HuH-7 (cell line): ENCODE measurements at regions not wholly inside any gene's neighbourhood (a gene's known extent, or its start where the extent isn't known, plus 50 kb on each side); places are given as distances from the start of the nearest gene placed in this dataset.
A peak's percentile ranks its signal among the peaks of the same experiment; 100 is the strongest.
"Not testable (repeated sequence)": the region's sequence is repeated elsewhere in the genome, so short reads cannot be mapped to it uniquely, and the experiment has no call there.

Experiments used
- DNase-seq: peaks from one replicate; pipeline ENCODE4 v3.0.0; 2011; ENCODE audit warnings: low spot score

- not testable (repeated sequence) for DNase-seq
These were observed 1937.1 kb upstream of the DEFB115 start for GRCh38 chr20:29320216-29320949.

GRCh38 chr20:29323631-29324515 lies 1933.6 kb upstream of the DEFB115 start:
- not testable (repeated sequence) for DNase-seq

DNA sequence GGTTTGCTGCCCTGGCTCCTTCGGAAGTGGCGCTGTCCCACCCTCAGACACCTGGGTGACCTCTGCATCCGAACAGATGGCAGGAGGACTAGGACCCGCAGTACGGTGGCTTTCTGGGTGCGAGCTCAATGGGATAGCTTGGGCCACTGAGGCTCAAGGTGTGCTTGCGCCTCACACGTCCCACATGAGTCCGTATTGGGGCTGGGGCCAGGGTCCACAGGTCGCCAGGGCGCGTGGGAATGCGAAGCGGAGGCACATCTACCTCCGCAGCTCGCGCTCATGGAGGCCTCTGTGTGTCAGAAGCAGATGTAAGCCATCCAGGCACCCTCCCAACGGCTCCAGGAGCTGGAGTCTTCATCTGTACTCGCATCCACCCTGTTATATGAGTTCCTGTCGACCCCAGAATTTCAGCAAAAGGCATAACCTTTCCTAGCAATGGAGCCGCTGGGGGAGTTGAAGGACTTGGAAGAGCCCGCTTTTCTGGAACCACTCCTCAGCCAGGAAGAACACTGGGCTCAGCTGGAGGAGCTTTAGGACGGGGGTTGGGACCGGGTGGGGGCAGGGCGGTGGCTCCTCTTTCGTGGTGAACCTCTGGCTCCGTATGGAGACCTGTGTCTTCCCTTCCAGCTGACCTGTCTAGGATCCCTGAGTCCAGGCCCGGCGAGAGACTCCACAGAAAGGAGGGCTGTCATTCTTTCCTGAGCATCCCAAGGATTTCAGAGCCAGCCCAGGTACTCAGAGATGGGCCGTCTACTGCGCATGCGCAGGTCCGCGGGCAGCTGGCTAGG lies 1932.8 kb upstream of the DEFB115 start:
- not testable (repeated sequence) for DNase-seq

- no peak for DNase-seq
These were observed 1932.2 kb upstream of the DEFB115 start for GRCh38 chr20:29325304-29325640.

DNA sequence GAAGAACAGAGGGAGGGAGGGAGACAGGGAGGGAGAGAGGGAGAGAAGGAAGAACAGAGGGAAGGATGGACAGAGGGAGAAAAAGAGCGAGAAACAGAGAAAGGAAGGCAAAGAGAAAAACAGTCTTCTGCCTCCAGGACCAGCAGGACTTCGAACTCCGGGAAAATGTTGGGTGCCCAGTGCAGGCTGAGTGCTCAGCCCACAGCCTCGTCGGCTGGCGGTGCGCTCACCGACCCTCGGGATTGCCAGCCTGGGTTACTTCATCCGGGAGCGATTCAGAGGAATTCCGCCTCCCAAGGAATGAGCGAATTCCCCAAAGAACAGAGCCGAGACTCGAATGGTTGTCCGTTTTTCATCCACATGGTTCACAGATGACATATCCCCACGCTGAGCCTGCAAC lies 1931.7 kb upstream of the DEFB115 start:
- DNase-seq: not testable (repeated sequence)

DNA sequence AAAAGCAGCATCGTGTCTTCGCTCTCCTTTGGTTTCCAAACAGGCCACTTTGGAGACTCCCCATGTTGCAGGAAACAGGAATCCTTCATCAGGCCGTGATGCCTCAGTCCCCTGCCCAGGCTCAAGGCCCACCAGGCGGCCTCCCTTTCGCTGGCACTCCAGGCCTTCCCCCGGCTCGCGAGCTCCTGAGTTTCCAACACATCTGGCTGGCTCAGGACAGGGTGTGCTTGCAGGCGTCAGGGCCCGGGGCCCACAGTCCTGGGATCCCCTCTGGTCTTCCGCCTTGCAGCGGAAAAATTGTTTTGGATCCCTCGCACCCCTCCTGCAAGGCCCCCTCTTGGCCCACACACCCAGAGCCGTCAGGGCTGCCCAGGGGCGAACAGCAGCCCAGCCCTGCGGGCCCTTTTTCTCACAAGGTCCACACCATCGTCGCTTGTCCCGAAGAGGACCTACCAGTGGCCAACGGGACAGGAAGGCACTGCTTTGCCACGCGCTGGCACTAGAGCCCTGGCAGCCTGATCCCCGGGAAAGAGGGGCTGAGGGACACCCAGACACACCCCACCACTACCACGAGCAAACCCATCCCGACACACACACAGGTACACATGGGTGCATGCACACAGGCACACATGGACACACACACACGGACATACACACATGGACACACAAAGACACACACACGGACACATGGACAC lies 1930.9 kb upstream of the DEFB115 start:
- DNase-seq: no peak

DNA sequence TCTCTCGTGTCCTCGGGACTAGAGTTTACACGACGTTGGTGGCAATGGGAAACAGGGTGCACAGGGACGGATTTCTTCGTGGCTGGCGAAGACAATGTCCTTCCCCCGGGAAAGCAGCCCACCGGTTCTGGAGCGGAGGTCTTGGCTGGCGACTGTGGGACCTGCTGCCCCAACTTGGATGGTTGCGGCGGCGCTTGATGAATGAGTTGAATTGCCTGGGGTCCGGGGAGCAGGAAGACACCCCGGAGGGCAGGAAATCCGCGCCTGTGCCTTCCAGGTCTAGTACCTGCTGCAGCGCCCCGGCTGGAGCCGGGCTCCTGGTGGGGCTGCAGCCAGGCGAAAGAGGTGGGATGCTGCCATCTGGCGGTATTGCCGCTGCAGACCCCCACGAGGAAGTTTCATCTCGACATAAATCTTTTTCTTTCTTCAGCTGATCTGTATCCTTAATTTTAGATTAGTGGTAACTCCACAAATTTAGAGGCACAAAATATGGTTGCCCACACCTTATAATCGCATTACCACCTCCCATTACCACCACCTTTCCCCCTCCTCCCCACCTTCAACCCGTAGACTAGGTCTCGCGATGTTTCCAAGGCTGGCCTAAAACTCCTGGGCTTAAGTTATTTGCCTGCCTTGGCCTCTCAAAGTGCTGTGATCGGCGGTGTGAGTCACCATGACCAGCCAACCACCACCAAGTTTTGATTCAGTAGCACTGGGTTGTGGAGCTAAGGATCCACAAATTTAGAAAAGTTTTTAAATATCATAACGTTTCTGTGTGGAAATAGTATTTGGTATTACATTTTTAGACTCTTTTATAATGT lies 1929.7 kb upstream of the DEFB115 start:
- DNase-seq: peak; percentile 75

GRCh38 chr20:29330429-29331115 lies 1926.9 kb upstream of the DEFB115 start:
- DNase-seq: not testable (repeated sequence)

DNA sequence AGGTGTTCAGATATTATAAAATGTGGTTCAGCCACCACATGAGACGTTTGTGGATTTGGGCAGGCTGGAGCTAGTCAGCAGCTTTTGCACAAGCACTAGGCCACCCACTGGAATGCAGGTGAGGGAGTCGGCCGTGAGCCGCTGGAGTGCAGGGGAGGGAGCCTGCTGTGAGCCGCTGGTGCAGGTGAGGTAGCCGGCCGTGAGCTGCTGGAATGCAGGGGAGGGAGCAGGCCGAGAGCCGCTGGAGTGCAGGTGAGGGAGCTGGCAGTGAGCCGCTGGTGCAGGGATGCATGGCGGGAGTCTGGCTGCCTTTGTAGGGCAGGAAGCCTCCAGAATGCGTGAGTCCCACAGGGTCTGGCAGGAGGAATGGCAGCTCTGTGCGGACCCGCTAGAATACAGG lies 1907.6 kb upstream of the DEFB115 start:
- DNase-seq: no peak

DNA sequence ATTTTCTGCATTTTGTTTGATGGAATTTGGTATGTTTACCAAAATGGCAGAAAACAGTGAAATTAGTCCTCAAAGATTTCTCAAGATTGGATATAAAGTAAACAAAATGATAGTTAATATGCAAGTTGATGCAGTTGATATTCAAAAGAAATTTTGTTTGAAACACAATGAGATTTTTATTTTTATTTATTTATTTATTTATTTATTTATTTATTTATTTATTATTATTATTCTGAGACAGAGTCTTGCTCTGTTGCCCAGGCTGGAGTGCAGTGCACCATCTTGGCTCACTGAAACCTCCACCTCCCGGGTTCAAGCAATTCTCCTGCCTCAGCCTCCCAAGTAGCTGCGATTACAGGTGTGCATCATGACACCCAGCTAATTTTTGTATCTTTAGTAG lies 1881.5 kb upstream of the DEFB115 start:
- DNase-seq: not testable (repeated sequence)

DNA sequence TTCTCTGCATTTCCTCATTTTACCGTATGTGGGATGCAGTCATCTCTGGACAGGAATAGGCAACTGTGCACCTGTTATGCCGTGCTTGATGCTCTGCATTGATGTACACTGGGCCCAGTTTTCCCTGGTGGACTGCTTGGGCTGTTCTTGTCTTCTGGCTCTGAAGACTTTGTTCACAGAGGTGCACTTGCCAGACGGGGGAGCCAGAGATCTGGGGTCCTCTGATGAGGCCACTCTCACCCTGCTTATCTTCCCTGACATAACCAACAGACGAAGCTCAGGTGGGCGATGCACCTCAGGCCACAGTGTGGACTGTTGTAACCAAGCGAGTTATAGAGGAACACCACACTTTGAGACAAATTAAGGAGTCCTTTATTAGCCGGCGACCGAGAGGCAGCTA lies 1864.6 kb upstream of the DEFB115 start:
- DNase-seq: not testable (repeated sequence)

- no peak for DNase-seq
These were observed 1849.3 kb upstream of the DEFB115 start for GRCh38 chr20:29408034-29408695.

DNA sequence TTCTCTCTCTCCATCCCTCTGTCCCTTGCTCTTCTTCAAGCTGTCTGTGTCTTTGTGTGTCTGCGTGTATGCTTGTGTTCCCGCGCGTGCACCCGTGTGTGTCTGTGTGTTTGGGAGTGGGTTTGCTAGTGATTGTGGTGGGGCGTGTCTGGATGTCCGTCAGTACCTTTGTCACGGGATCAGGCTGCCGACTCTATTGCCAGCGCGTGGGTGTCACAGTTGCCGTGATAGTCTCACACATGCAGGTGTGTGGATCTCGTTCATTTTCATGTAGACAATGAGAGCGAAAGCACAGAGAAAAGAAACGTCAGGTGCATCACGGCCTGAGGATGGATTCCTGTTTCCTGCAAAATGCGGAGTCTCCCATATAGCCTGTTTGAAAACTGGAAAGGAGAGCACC lies 1848.8 kb upstream of the DEFB115 start:
- not testable (repeated sequence) for DNase-seq

GRCh38 chr20:29409160-29409689 lies 1848.2 kb upstream of the DEFB115 start:
- DNase-seq: not testable (repeated sequence)

DNA sequence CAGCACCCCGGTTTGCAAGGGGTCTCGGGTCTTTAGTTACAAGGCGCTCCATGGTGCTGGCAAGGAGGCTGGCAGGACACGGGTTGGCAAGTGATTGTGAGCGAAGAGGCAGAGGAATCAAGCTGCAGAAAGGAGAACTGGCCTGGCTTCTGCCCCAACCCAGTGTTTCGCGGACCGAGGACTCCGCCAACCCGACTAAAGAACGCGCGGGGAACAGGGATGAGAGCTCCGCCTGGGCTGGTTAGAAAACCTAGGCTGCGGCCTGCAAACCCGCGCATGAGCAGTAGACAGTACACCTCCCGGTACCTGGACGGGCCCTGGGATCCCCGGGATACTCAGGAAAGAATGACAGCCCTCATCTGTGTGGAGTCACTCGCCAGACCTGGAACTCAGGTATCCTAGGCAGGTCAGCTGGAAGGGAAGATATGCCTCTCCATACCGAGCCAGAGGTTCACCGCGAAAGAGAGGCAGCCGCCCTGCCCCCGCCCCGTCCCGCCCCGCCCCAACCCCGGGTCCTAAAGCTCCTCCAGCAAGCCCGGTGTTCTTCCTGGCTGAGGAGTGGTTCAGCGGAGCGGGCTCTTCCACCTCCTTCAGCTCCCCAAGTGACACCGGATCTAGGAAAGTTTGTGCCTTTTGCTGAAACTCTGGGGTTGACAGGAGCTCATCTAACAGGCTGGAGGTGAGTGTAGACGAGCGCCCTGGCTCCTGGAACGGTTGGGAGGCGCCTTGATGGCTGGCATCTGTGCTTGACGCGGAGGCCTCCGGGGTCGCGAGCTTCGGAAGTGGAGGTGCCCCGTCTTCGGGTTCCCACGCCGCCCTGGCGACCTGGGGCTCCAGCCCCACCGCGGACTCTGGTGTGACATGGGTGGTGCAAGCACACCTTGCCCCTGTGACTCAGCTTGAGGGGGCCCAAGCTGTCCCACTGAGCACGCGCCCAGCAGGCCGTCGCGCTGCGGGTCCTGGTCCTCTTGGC lies 1847.3 kb upstream of the DEFB115 start:
- DNase-seq: no peak

DNA sequence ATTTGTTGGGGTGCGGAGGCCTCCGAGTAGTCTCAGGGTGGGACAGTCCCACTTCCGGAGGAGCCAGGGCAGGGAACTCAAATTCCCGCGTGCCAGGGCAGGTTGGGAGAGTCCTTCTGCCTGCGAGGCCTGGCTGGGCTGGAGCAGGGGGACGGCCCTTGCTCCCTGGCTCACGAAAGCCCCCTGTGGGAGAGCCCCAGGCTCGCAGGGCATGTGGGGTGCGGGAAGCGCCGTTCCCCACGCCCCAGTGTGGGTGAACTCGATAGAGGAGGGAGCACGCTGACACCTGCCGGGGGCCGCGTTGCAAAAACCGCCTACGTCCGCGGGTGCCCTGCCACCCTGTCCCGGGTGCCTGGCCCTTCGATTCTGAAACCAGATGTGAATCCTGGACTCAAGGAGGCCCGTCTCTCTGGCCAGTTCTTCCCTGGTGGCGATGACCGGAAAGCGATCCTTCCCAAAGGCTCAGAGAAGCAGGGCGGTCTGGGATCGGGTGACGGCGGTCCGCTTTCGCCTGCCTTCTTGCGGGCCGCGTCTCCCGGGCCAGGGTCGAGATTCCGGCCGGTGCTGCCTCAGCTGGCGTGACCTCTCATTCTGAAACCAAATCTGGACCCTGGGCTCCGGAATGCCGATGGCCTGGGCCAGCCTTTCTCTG lies 1846.5 kb upstream of the DEFB115 start:
- DNase-seq: no peak

- not testable (repeated sequence) for DNase-seq
These were observed 1846.0 kb upstream of the DEFB115 start for GRCh38 chr20:29411458-29411820.

GRCh38 chr20:29419378-29419777 lies 1838.1 kb upstream of the DEFB115 start:
- DNase-seq: no peak
